C4-2B (cell line): ENCODE measurements at regions not wholly inside any gene's neighbourhood (a gene's known extent, or its start where the extent isn't known, plus 50 kb on each side); places are given as distances from the start of the nearest gene placed in this dataset.

Source experiments
- H3K27ac ChIP-seq: fragments of 450-650 bp; 2 replicates; pipeline ENCODE4 v1.5.1; 2017
- ZFX ChIP-seq: fragments of 450-650 bp; IDR thresholded peaks from 2 replicates; pipeline ENCODE4 v1.6.1; 2017
- TF ChIP-seq, protein P1 (sequence below): fragments of 450-650 bp; conservative IDR thresholded peaks from 2 replicates; pipeline ENCODE4 v1.5.1; 2017; ENCODE audit warnings: mild to moderate bottlenecking

DNA sequence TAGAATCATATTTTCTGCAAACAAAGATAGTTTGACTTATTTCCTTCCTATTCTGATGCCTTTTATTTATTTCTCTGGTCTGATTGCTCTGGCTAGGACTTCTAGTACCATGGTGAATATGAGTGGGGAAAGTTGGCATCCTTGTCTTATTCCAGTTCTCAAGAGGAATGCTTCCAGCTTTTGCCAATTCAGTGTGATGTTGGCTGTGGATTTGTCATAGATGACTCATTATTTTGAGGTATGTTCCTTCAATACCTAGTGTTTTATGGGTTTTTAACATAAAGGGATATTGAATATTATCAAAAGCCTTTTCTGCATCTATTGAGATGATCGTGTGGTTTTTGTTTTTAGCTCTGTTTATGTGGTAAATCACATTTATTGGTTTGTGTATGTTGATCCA lies 139.4 kb upstream of the CNTN1 start:
- H3K27ac ChIP-seq: no peak overlapping the region
- no peak for TF ChIP-seq ZFX
- TF ChIP-seq, protein P1, sequence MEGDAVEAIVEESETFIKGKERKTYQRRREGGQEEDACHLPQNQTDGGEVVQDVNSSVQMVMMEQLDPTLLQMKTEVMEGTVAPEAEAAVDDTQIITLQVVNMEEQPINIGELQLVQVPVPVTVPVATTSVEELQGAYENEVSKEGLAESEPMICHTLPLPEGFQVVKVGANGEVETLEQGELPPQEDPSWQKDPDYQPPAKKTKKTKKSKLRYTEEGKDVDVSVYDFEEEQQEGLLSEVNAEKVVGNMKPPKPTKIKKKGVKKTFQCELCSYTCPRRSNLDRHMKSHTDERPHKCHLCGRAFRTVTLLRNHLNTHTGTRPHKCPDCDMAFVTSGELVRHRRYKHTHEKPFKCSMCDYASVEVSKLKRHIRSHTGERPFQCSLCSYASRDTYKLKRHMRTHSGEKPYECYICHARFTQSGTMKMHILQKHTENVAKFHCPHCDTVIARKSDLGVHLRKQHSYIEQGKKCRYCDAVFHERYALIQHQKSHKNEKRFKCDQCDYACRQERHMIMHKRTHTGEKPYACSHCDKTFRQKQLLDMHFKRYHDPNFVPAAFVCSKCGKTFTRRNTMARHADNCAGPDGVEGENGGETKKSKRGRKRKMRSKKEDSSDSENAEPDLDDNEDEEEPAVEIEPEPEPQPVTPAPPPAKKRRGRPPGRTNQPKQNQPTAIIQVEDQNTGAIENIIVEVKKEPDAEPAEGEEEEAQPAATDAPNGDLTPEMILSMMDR: no peak

DNA sequence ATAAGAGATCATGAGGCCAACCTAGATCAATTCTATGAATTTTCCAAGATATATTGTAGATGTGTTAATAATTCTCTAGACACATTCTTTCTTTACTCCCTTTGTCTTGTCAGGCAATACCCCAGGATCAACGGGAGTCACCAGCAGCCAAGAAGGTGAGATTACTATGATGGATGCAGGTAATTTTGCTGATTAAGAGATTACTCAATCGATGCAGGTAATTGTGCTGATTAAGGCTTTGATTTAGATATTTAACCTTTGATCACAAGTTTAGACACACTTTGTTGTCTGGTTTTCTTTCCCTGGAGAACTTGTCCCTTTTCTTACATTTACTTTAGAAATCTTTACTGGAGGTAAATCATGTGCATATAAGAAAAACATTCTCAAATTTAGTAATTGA lies 134.3 kb upstream of the CNTN1 start:
- TF ChIP-seq, protein P1: no peak
- no peak for TF ChIP-seq ZFX
- H3K27ac ChIP-seq: no peak overlapping the region

DNA sequence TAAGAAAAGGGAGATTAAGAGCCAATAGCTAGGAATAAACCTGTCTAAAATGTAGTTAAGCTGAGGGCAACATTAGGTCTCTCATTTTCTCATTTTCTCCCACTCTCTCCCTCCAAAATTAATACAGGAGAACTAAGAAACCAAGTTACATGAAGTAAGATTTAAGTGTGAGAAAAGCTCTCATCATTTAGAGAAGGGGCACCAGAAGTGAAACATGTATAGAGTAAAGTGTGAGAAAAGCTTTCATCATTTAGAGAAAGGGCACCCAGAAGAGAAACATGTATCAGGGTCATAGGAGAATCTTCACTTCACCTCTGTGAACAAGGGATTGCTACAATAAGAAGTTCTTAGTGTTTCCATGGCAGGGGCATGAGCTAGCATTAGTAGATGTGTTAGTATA lies 132.4 kb upstream of the CNTN1 start:
- H3K27ac ChIP-seq: no peak overlapping the region
- no peak for TF ChIP-seq ZFX
- TF ChIP-seq, protein P1: no peak

GRCh38 chr12:40560848-40561247 lies 131.4 kb upstream of the CNTN1 start:
- no peak overlapping the region for H3K27ac ChIP-seq
- TF ChIP-seq, protein P1: no peak
- no peak for TF ChIP-seq ZFX

DNA sequence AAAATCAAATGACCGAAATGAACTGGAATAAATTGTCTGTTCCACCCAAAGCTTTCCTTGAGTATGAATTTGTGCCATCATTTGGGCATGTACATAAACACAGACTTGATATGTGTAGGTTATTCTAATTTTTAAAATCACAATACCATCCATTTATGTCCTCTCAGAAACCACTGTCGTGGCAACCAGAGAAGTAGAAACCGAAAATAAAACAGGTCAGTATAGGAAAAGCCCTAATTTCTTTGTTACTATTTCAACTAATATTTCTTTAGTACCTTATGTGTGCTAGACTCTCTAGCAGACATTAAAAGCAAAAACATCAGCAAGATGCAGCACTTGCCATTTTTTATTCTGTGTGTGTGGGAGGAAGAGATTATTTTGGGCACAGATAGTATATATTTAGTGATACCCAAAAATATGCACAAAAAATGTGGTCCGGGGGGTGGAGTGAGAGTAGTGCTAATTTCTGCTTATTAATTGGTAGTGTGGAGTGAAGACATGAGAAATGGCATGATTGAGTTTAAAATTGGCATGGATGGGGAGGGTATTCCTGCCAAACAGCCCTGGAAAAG lies 130.8 kb upstream of the CNTN1 start:
- no peak for TF ChIP-seq ZFX
- TF ChIP-seq, protein P1: no peak
- no peak overlapping the region for H3K27ac ChIP-seq

DNA sequence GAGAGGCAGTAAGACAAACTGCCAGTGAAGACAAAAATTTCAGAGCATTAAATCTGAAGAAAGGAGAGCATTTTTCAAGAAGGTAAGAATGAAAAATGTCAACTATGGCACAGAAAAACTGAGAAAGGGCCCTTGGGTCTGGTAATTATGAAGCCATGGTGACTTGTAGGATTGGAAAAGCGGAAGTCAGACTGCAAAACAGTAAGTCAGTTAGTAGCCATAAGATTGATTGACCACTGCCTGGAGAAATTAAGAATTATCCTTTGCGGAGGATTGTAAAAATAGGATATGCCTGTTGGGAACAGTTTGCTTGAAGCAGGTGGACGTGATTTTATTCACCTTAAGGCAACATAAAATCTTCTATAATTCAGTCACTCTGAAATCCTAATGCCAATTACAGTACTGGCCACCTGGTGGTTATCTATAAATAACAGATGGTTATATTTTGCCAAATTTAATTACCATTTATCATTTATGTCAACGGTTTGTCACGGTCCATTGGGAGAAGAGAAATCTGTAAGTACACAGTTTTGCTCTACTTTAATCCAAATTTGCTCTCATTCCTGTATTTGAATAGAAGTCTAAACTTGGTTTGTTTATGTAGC lies 127.1 kb upstream of the CNTN1 start:
- TF ChIP-seq, protein P1: peak; percentile 20; the same call in 1 of the 2 replicates
- TF ChIP-seq ZFX: no peak
- no peak overlapping the region for H3K27ac ChIP-seq

DNA sequence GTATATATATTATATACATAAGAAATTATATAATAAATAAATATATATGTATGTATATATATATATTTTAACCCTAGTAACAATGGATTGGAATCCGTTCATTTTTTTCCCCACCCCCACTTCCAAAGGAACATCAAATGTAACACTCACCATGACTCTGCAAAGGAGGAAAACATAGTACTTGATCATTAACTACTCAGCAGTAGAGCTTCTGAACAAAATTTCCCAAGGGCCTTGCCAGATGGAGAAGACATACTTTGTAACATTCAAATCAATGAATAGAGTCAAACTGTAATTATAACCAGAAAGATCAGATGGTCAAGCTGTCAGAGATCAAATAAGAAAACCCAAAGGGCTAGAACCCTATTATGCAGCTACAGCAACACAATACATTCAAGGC lies 126.0 kb upstream of the CNTN1 start:
- TF ChIP-seq, protein P1: no peak
- no peak for TF ChIP-seq ZFX
- H3K27ac ChIP-seq: no peak overlapping the region
